WERI-Rb-1 (cell line): ENCODE measurements at regions not wholly inside any gene's neighbourhood (a gene's known extent, or its start where the extent isn't known, plus 50 kb on each side); places are given as distances from the start of the nearest gene placed in this dataset.

ENCODE experiments used
- DNase-seq: peaks from one replicate; pipeline ENCODE4 v3.0.0-alpha.2; 2020
- H3K27ac ChIP-seq: fragments of 250-450 bp; sonication (Bioruptor Pico); 2 replicates; pipeline ENCODE4 v1.5.1; 2020; ENCODE audit warnings: mild to moderate bottlenecking, moderate library complexity
- H3K27me3 ChIP-seq: fragments of 250-450 bp; sonication (Bioruptor Pico); 2 replicates; pipeline ENCODE4 v1.5.1; 2021; ENCODE audit warnings: mild to moderate bottlenecking, low read depth, moderate library complexity; ENCODE audit not compliant: insufficient read depth, severe bottlenecking
- H3K36me3 ChIP-seq: fragments of 250-450 bp; sonication (Bioruptor Pico); 2 replicates; pipeline ENCODE4 v1.5.1; 2020; ENCODE audit warnings: mild to moderate bottlenecking, moderate library complexity
- H3K4me3 ChIP-seq: 2 replicates; pipeline ENCODE4 v1.5.1; 2011; ENCODE audit warnings: low read depth, mild to moderate bottlenecking, control low read depth, low read length
- H3K9me3 ChIP-seq: fragments of 250-450 bp; sonication (Bioruptor Pico); 2 replicates; pipeline ENCODE4 v1.5.1; 2021; ENCODE audit warnings: mild to moderate bottlenecking, moderate library complexity; ENCODE audit not compliant: severe bottlenecking
- TF ChIP-seq, protein P1 (sequence below): IDR thresholded peaks from 2 replicates; pipeline ENCODE4 v1.5.1; 2011; ENCODE audit warnings: low read depth, mild to moderate bottlenecking, control low read depth, inconsistent platforms, low read length

DNA sequence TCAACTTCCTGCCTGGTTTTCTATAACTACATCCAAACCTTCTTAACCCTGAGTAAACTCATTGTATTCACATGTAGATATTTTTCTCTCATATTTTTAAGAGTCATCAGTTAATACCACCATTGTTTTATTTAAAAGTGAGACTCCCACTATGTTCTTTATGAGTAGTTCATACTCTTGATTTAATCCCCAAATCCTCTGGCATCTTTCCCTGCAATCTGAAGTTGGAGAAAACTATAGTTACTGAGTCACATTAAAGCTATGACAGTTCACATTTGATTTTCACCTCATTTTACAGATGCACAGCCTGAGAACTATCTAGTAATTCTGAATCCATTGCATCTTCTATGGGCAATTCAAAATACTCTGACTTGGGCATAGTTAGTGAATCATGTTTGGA is 1358.7 kb upstream of the NRXN1 start:
- H3K9me3 ChIP-seq = no peaks in the 10 kb centered on the region
- no peak overlapping the region for H3K4me3 ChIP-seq
- TF ChIP-seq, protein P1, sequence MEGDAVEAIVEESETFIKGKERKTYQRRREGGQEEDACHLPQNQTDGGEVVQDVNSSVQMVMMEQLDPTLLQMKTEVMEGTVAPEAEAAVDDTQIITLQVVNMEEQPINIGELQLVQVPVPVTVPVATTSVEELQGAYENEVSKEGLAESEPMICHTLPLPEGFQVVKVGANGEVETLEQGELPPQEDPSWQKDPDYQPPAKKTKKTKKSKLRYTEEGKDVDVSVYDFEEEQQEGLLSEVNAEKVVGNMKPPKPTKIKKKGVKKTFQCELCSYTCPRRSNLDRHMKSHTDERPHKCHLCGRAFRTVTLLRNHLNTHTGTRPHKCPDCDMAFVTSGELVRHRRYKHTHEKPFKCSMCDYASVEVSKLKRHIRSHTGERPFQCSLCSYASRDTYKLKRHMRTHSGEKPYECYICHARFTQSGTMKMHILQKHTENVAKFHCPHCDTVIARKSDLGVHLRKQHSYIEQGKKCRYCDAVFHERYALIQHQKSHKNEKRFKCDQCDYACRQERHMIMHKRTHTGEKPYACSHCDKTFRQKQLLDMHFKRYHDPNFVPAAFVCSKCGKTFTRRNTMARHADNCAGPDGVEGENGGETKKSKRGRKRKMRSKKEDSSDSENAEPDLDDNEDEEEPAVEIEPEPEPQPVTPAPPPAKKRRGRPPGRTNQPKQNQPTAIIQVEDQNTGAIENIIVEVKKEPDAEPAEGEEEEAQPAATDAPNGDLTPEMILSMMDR = no peak
- no peaks in the 10 kb centered on the region for H3K36me3 ChIP-seq
- no peaks in the 10 kb centered on the region for H3K27me3 ChIP-seq
- H3K27ac ChIP-seq = no peak overlapping the region
- DNase-seq = no peak

DNA sequence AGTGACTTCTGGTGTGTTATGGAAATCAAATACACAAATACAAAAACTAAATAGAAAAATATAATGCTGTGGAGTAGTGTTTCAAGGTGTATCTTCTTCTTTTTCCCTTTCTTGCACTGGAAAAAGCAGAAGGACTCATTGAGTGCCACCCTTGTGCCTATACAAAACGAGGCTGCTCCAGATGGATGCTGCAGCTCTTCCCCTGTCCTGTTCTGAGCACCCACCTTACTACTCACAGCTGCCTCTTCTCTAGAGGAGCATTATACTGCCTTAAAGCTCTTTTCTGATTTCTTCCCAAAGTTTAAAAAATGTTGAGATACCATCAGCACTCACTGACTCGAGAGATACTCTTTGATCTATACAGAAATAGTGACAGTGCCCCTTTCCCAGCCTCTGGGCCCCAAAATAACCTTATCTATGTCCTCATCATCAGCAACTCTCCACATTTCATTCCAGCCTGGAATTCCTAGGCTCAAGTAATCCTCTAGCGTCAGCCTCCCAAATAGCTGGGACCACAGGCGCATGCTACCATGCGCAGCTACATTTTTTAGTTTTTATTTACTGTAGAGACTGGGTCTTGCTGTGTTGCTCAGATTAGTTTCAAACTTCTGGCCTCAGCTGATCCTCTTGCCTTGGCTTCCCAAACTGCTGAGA is 1356.1 kb upstream of the NRXN1 start:
- TF ChIP-seq, protein P1 = no peak
- no peaks in the 10 kb centered on the region for H3K27me3 ChIP-seq
- H3K9me3 ChIP-seq = no peaks in the 10 kb centered on the region
- no peaks in the 10 kb centered on the region for H3K36me3 ChIP-seq
- H3K4me3 ChIP-seq = no peak overlapping the region
- DNase-seq = no peak
- no peak overlapping the region for H3K27ac ChIP-seq

DNA sequence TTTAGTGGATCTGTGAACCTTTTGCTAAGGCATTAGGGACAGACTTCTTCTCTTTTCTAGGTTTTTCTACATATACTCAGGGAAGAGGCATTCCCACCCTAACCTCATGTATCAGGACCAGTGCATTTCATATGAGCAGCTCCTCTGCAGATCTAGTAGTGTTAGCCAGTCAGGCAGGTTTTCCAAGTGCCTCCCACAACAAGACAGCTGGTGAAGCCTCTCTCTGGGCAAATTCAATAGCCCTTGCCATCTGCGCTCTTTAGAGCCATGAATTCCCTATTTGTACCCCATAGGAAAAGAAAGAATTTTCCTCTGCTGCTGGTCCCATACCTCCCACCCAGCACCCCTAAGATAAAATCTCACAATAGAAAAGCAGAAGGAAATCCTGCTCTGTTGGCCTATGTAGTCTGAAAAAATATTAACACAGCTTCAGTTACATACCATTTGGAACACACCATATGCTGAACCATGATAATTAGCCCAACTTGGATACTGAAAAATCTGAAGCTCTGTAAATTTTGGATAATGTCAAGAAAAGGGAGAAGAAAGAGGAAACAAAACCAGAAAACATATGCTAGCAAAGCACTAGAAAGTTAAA is 1354.6 kb upstream of the NRXN1 start:
- no peak for DNase-seq
- H3K27ac ChIP-seq = no peak overlapping the region
- no peak overlapping the region for H3K4me3 ChIP-seq
- no peaks in the 10 kb centered on the region for H3K9me3 ChIP-seq
- no peaks in the 10 kb centered on the region for H3K36me3 ChIP-seq
- H3K27me3 ChIP-seq = no peaks in the 10 kb centered on the region
- TF ChIP-seq, protein P1 = no peak

DNA sequence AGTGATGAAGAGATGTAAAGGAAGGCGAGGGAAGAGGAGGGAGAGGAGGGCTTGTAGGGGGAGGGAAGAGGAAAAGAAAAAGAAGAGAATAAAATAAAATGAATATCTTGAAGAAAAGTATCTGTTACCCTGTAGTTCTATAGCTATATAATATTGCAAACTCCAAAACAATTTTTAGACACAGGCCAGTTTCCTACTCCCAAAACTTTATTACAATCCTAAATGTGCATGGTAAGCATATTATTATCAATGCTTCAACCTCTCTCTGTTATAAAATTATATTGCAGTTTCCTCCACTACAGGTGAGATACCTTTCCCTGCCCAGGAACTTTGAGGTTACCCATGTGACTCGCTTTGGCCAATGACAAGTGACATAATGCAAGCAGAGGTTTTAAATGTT is 1351.6 kb upstream of the NRXN1 start:
- Histone ChIP-seq H3K9me3 (no peaks in the 10 kb centered on the region), H3K4me3 (no peak overlapping the region), H3K36me3 (no peaks in the 10 kb centered on the region), H3K27me3 (no peaks in the 10 kb centered on the region), H3K27ac (no peak overlapping the region)
- TF ChIP-seq, protein P1 = no peak
- DNase-seq = no peak

DNA sequence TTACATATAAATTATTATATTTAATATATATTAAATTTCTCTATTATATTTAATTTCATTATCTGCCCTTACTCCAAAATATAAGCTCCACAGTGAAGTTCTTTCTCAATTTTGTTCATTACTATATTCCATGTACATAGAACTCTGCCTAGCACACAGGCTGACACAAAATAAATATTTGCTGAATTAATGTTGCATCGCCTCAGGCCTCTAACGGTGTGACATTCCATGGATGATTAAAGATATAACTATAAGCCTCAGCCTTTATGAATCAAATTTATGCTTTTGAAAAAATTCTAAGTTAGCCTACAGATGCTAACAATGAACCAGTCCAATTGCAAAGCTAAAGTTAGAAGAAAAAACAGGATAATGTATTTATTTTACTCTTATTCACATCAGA is 1337.2 kb upstream of the NRXN1 start:
- no peak overlapping the region for H3K27ac ChIP-seq
- TF ChIP-seq, protein P1 = no peak
- H3K9me3 ChIP-seq = no peaks in the 10 kb centered on the region
- H3K4me3 ChIP-seq = no peak overlapping the region
- no peak for DNase-seq
- H3K36me3 ChIP-seq = no peaks in the 10 kb centered on the region
- H3K27me3 ChIP-seq = no peaks in the 10 kb centered on the region

DNA sequence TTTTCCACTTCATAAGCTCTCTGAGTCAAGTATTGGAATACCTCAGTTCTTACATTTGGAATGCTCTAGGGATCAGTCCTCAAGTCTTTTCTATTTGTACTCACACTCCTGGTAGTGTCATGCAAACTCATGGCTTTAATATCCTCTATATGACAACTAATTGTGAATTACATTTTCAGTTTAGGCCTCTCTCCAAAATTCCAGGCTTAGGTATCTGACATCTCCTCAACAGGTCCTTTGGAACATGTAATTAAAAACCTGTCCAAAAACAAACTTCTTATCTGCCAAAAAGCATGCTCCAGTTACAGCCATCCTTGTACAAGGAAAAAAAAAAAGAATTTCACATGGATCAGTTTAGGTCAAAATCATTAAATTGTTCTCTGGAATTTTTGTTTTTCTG is 1336.2 kb upstream of the NRXN1 start:
- no peak overlapping the region for H3K27ac ChIP-seq
- TF ChIP-seq, protein P1 = no peak
- no peaks in the 10 kb centered on the region for H3K27me3 ChIP-seq
- no peak overlapping the region for H3K4me3 ChIP-seq
- no peaks in the 10 kb centered on the region for H3K36me3 ChIP-seq
- no peak for DNase-seq
- H3K9me3 ChIP-seq = no peaks in the 10 kb centered on the region
